C4-2B (cell line): ENCODE measurements at regions not wholly inside any gene's neighbourhood (a gene's known extent, or its start where the extent isn't known, plus 50 kb on each side); places are given as distances from the start of the nearest gene placed in this dataset.

Experiments
- CTCF ChIP-seq: fragments of 450-650 bp; conservative IDR thresholded peaks from 2 replicates; pipeline ENCODE4 v1.5.1; 2017; ENCODE audit warnings: mild to moderate bottlenecking
- ZFX ChIP-seq: fragments of 450-650 bp; IDR thresholded peaks from 2 replicates; pipeline ENCODE4 v1.6.1; 2017

DNA sequence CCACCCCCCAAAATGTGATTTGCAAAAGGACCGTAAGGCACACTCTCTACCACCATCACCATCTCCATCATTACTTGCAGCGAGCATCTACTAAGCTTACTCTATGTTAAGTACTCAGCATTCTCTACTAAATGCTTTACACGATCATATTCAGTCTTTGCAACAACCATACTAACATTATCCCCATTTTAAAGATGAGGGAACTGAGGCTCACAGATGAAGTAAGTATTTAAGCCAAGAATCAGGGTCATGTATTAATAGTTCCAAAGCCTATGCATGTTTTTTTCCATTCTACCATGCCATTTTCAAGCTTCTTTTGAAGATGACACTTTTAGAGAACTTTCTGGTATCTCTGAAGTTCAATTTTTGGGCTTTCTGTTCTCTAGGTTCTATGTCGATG, 121.7 kb upstream of the ANKRD55 start:
- no peak for TF ChIP-seq CTCF
- no peak for TF ChIP-seq ZFX
